SKM-1 (cell line): ENCODE measurements at regions not wholly inside any gene's neighbourhood (a gene's known extent, or its start where the extent isn't known, plus 50 kb on each side); places are given as distances from the start of the nearest gene placed in this dataset.

Experiments
- DNase-seq: peaks from one replicate; lab custom pipeline; 2025; ENCODE audit not compliant: unreplicated experiment; lab: John Stamatoyannopoulos, UW

GRCh38 chr2:240225660-240226475 lies 85.4 kb upstream of the OTOS start:
- DNase-seq = no peak

- no peak for DNase-seq
Measured at GRCh38 chr2:240226672-240227537, 86.4 kb upstream of the OTOS start.

GRCh38 chr2:240227538-240228428 lies 87.3 kb upstream of the OTOS start:
- no peak for DNase-seq

- DNase-seq = no peak
Measured at GRCh38 chr2:240229005-240229404, 88.5 kb upstream of the OTOS start.

- no peak for DNase-seq
Measured at GRCh38 chr2:240229603-240230235, 89.3 kb upstream of the OTOS start.

GRCh38 chr2:240230291-240230931 lies 90.0 kb upstream of the OTOS start:
- no peak for DNase-seq

GRCh38 chr2:240231838-240232244 lies 91.4 kb upstream of the OTOS start:
- no peak for DNase-seq

- DNase-seq = no peak
Measured at GRCh38 chr2:240232264-240232915, 91.9 kb upstream of the OTOS start.

GRCh38 chr2:240232961-240233884 lies 92.8 kb upstream of the OTOS start:
- DNase-seq = peak; percentile 34

GRCh38 chr2:240233885-240234502 lies 93.5 kb upstream of the OTOS start:
- DNase-seq = no peak

- no peak for DNase-seq
Measured at GRCh38 chr2:240234503-240234951, 94.1 kb upstream of the OTOS start.

GRCh38 chr2:240235149-240235803 lies 94.8 kb upstream of the OTOS start:
- DNase-seq = no peak

GRCh38 chr2:240235811-240236210 lies 95.4 kb upstream of the OTOS start:
- DNase-seq = no peak

- DNase-seq = no peak
Measured at GRCh38 chr2:240236217-240237111, 96.0 kb upstream of the OTOS start.

GRCh38 chr2:240237609-240238174 lies 97.2 kb upstream of the OTOS start:
- no peak for DNase-seq

GRCh38 chr2:240238201-240238600 lies 97.7 kb upstream of the OTOS start:
- no peak for DNase-seq
